ENCODE measurements at regions not wholly inside any gene's neighbourhood (a gene's known extent, or its start where the extent isn't known, plus 50 kb on each side); places are given as distances from the start of the nearest gene placed in this dataset.

DNA sequence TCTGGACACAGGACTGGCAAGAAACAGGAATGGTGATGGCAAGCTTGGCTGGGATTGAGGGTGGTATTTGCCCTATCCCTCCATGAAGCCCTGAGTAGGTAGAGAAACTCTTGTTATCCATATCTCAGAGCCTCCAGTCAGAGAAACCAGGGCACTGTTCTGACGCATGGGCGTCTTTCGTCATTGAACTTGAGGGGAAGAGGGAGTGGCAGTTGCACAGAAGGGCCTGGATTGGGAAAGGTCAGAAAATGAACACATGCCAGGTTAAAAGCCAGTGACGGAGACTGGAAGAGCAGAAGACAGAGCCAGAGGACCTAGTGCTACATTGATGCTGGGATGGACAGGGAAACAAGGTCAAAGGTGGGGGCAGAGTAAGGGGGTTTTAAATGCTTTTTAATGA is 516.7 kb downstream of the PLPP3 start:
- no peak for TF ChIP-seq POLR2A (IDR thresholded peaks at IDR 0.05)
- TF ChIP-seq, protein P1, sequence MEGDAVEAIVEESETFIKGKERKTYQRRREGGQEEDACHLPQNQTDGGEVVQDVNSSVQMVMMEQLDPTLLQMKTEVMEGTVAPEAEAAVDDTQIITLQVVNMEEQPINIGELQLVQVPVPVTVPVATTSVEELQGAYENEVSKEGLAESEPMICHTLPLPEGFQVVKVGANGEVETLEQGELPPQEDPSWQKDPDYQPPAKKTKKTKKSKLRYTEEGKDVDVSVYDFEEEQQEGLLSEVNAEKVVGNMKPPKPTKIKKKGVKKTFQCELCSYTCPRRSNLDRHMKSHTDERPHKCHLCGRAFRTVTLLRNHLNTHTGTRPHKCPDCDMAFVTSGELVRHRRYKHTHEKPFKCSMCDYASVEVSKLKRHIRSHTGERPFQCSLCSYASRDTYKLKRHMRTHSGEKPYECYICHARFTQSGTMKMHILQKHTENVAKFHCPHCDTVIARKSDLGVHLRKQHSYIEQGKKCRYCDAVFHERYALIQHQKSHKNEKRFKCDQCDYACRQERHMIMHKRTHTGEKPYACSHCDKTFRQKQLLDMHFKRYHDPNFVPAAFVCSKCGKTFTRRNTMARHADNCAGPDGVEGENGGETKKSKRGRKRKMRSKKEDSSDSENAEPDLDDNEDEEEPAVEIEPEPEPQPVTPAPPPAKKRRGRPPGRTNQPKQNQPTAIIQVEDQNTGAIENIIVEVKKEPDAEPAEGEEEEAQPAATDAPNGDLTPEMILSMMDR (IDR thresholded peaks at IDR 0.05), result no peak

Data from lower leg skin (tissue), 3 donors.